ENCODE measurements at regions not wholly inside any gene's neighbourhood (a gene's known extent, or its start where the extent isn't known, plus 50 kb on each side); places are given as distances from the start of the nearest gene placed in this dataset.
"Not testable (repeated sequence)": the region's sequence is repeated elsewhere in the genome, so short reads cannot be mapped to it uniquely, and the experiment has no call there.

- DNase-seq (ENCODE audit: low read depth) = no peak
Measured at GRCh38 chr3:80618295-80619256, 850.8 kb upstream of the ROBO1 start.

- no peak for DNase-seq (ENCODE audit: low read depth)
Measured at GRCh38 chr3:80612366-80612765, 844.6 kb upstream of the ROBO1 start.

- DNase-seq (ENCODE audit: low read depth) = not testable (repeated sequence)
Measured at GRCh38 chr3:80608072-80608471, 840.3 kb upstream of the ROBO1 start.

- no peak for DNase-seq (ENCODE audit: low read depth)
Measured at GRCh38 chr3:80606073-80606472, 838.3 kb upstream of the ROBO1 start.

- DNase-seq (ENCODE audit: low read depth) = no peak
Measured at GRCh38 chr3:80601479-80601878, 833.7 kb upstream of the ROBO1 start.

GRCh38 chr3:80592792-80593191 lies 825.0 kb upstream of the ROBO1 start:
- no peak for DNase-seq (ENCODE audit: low read depth)

- no peak for DNase-seq (ENCODE audit: low read depth)
Measured at GRCh38 chr3:80586338-80586737, 818.5 kb upstream of the ROBO1 start.

GRCh38 chr3:80580146-80580545 lies 812.3 kb upstream of the ROBO1 start:
- no peak for DNase-seq (ENCODE audit: low read depth)

GRCh38 chr3:80564391-80564790 lies 796.6 kb upstream of the ROBO1 start:
- DNase-seq (ENCODE audit: low read depth) = no peak

- DNase-seq (ENCODE audit: low read depth) = no peak
Measured at GRCh38 chr3:80559701-80560100, 791.9 kb upstream of the ROBO1 start.

- no peak for DNase-seq (ENCODE audit: low read depth)
Measured at GRCh38 chr3:80556763-80557162, 789.0 kb upstream of the ROBO1 start.

GRCh38 chr3:80554304-80554703 lies 786.5 kb upstream of the ROBO1 start:
- DNase-seq (ENCODE audit: low read depth) = no peak

GRCh38 chr3:80553211-80553610 lies 785.4 kb upstream of the ROBO1 start:
- no peak for DNase-seq (ENCODE audit: low read depth)

GRCh38 chr3:80550174-80550573 lies 782.4 kb upstream of the ROBO1 start:
- no peak for DNase-seq (ENCODE audit: low read depth)

GRCh38 chr3:80549173-80549572 lies 781.4 kb upstream of the ROBO1 start:
- DNase-seq (ENCODE audit: low read depth) = no peak

- no peak for DNase-seq (ENCODE audit: low read depth)
Measured at GRCh38 chr3:80543154-80543553, 775.4 kb upstream of the ROBO1 start.

- no peak for DNase-seq (ENCODE audit: low read depth)
Measured at GRCh38 chr3:80542456-80542855, 774.7 kb upstream of the ROBO1 start.

- DNase-seq (ENCODE audit: low read depth) = no peak
Measured at GRCh38 chr3:80537680-80538079, 769.9 kb upstream of the ROBO1 start.

GRCh38 chr3:80535286-80535685 lies 767.5 kb upstream of the ROBO1 start:
- no peak for DNase-seq (ENCODE audit: low read depth)

- no peak for DNase-seq (ENCODE audit: low read depth)
Measured at GRCh38 chr3:80533553-80533952, 765.8 kb upstream of the ROBO1 start.

- DNase-seq (ENCODE audit: low read depth) = no peak
Measured at GRCh38 chr3:80526153-80526552, 758.4 kb upstream of the ROBO1 start.

- no peak for DNase-seq (ENCODE audit: low read depth)
Measured at GRCh38 chr3:80521081-80521480, 753.3 kb upstream of the ROBO1 start.

- no peak for DNase-seq (ENCODE audit: low read depth)
Measured at GRCh38 chr3:80519436-80519835, 751.6 kb upstream of the ROBO1 start.

GRCh38 chr3:80496452-80496851 lies 728.7 kb upstream of the ROBO1 start:
- DNase-seq (ENCODE audit: low read depth) = no peak
